ENCODE measurements at regions not wholly inside any gene's neighbourhood (a gene's known extent, or its start where the extent isn't known, plus 50 kb on each side); places are given as distances from the start of the nearest gene placed in this dataset.

DNA sequence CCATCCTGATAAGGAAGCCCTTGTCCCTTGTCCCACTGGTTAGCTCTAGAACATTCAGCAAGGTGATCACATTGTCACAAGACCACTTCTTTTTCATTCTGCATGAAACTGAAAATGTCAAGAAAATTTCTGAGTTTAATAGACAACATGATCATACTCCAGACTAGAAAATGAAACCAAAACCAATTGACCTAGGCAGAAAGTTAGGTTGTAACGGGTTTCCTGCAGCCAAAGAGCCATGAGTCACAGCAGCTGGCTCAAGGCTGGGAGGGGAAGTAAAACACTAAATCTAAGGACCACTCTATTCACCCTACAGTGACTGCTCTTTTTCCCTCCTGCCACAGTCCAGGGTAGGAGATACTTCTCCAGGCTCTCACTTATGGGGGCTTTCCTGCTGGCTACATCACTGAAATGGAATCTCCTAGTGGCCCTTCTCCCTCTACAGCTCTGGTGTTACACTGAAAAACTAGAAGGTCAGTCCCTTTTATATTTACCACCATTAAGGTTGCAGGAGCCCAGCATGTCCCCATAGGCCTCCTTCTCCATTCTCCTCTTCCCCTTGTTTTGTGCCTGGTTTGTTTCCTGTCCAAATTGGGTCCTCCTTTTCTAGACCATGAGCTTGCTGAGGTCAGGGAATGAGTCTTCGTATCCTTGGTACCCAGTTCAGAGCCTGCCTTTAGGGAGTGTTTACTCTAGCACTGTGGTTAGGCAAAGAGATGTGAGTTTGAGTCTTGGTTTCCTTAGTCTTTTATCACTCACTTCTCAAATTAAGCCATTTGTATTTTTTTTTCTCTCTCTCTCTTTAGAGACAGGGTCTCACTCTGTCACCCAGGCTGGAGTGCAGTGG, 236.5 kb upstream of the JUN start (continued):
- TF ChIP-seq, protein P1, sequence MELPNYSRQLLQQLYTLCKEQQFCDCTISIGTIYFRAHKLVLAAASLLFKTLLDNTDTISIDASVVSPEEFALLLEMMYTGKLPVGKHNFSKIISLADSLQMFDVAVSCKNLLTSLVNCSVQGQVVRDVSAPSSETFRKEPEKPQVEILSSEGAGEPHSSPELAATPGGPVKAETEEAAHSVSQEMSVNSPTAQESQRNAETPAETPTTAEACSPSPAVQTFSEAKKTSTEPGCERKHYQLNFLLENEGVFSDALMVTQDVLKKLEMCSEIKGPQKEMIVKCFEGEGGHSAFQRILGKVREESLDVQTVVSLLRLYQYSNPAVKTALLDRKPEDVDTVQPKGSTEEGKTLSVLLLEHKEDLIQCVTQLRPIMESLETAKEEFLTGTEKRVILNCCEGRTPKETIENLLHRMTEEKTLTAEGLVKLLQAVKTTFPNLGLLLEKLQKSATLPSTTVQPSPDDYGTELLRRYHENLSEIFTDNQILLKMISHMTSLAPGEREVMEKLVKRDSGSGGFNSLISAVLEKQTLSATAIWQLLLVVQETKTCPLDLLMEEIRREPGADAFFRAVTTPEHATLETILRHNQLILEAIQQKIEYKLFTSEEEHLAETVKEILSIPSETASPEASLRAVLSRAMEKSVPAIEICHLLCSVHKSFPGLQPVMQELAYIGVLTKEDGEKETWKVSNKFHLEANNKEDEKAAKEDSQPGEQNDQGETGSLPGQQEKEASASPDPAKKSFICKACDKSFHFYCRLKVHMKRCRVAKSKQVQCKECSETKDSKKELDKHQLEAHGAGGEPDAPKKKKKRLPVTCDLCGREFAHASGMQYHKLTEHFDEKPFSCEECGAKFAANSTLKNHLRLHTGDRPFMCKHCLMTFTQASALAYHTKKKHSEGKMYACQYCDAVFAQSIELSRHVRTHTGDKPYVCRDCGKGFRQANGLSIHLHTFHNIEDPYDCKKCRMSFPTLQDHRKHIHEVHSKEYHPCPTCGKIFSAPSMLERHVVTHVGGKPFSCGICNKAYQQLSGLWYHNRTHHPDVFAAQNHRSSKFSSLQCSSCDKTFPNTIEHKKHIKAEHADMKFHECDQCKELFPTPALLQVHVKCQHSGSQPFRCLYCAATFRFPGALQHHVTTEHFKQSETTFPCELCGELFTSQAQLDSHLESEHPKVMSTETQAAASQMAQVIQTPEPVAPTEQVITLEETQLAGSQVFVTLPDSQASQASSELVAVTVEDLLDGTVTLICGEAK (IDR thresholded peaks at IDR 0.05), result peak; percentile 56
- TF ChIP-seq, protein P1 (CRISPR knock-in tag; IDR thresholded peaks at IDR 0.05), result no peak
- TF ChIP-seq STAT5B (CRISPR knock-in tag; IDR thresholded peaks at IDR 0.05) (no peak), ZNF431 (CRISPR knock-in tag; IDR thresholded peaks at IDR 0.05) (no peak), CAMTA2 (CRISPR knock-in tag; conservative IDR thresholded peaks at IDR 0.05) (no peak), GABPA (tag; conservative IDR thresholded peaks at IDR 0.05; ENCODE audit: low read depth) (peak; percentile 70), STAG1 (CRISPR knock-in tag; IDR thresholded peaks at IDR 0.05; ENCODE audit: borderline replicate concordance) (no peak), SMARCA4 (IDR thresholded peaks at IDR 0.05) (peak; percentile 40; the same call in 1 of the 2 replicates), SMARCC2 (IDR thresholded peaks at IDR 0.05; ENCODE audit: low read depth) (peak; percentile 43; the same call in 1 of the 2 replicates), ZNF316 (IDR thresholded peaks at IDR 0.05) (0 out of 2 replicates have a peak, but pooled peaks have one; percentile 10), TCF3 (CRISPR knock-in tag; IDR thresholded peaks at IDR 0.05) (no peak)
- TF ChIP-seq, protein P2, sequence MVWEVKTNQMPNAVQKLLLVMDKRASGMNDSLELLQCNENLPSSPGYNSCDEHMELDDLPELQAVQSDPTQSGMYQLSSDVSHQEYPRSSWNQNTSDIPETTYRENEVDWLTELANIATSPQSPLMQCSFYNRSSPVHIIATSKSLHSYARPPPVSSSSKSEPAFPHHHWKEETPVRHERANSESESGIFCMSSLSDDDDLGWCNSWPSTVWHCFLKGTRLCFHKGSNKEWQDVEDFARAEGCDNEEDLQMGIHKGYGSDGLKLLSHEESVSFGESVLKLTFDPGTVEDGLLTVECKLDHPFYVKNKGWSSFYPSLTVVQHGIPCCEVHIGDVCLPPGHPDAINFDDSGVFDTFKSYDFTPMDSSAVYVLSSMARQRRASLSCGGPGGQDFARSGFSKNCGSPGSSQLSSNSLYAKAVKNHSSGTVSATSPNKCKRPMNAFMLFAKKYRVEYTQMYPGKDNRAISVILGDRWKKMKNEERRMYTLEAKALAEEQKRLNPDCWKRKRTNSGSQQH (CRISPR knock-in tag; IDR thresholded peaks at IDR 0.05), result no peak
- TF ChIP-seq, protein P3, sequence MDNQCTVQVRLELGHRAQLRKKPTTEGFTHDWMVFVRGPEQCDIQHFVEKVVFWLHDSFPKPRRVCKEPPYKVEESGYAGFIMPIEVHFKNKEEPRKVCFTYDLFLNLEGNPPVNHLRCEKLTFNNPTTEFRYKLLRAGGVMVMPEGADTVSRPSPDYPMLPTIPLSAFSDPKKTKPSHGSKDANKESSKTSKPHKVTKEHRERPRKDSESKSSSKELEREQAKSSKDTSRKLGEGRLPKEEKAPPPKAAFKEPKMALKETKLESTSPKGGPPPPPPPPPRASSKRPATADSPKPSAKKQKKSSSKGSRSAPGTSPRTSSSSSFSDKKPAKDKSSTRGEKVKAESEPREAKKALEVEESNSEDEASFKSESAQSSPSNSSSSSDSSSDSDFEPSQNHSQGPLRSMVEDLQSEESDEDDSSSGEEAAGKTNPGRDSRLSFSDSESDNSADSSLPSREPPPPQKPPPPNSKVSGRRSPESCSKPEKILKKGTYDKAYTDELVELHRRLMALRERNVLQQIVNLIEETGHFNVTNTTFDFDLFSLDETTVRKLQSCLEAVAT (IDR thresholded peaks at IDR 0.05), result no peak
- TF ChIP-seq, protein P4, sequence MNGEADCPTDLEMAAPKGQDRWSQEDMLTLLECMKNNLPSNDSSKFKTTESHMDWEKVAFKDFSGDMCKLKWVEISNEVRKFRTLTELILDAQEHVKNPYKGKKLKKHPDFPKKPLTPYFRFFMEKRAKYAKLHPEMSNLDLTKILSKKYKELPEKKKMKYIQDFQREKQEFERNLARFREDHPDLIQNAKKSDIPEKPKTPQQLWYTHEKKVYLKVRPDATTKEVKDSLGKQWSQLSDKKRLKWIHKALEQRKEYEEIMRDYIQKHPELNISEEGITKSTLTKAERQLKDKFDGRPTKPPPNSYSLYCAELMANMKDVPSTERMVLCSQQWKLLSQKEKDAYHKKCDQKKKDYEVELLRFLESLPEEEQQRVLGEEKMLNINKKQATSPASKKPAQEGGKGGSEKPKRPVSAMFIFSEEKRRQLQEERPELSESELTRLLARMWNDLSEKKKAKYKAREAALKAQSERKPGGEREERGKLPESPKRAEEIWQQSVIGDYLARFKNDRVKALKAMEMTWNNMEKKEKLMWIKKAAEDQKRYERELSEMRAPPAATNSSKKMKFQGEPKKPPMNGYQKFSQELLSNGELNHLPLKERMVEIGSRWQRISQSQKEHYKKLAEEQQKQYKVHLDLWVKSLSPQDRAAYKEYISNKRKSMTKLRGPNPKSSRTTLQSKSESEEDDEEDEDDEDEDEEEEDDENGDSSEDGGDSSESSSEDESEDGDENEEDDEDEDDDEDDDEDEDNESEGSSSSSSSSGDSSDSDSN (IDR thresholded peaks at IDR 0.05; ENCODE audit: borderline replicate concordance in 1 of 2, low read depth in 2 of 2, low read length in 2 of 2), result no peak
